ENCODE measurements at regions not wholly inside any gene's neighbourhood (a gene's known extent, or its start where the extent isn't known, plus 50 kb on each side); places are given as distances from the start of the nearest gene placed in this dataset.
"Not testable (repeated sequence)": the region's sequence is repeated elsewhere in the genome, so short reads cannot be mapped to it uniquely, and the experiment has no call there.

DNA sequence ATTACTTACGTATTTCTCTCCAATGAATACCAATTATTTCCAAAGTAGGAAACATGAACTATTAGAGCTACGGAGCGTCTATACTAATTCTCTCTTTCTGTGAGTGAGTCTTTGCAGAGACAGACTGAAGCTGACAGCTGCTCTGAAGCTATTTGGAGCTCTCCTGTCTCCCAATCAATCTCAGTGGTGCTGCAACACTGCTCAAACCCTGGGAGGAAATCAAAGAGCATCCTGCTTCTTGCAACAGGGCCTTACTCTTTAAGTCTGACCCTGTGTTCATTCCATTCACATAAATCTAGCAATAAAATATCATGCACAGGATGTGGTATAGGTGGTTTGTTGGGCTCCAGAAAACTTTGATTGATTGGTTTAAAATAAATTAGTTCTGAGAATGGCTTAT lies 685.7 kb upstream of the IGFBP3 start:
- no peak for DNase-seq
- intact Hi-C loops (cut with DNase I), result no loop called here

DNA sequence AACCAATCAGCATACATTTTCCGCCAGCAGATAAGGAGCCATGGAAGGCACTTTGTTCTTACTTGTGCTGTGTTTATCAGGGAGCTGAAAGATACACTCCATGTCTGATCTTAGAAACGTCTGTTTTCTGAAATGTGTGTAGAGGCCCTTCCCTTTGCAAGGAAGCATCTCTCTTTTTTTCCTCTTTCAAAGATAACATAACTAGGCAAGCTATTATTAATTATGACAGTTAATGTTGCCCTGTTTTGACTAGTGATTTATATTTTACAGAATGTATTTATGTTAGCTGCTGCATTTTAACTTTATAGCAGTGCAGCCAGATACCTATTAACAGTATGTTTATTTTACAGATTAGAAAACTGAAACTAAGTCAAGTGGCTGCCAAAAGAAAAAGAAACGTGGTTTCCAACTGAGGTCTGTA lies 683.2 kb upstream of the IGFBP3 start:
- intact Hi-C loops (cut with DNase I), result no loop called here
- DNase-seq, result no peak

DNA sequence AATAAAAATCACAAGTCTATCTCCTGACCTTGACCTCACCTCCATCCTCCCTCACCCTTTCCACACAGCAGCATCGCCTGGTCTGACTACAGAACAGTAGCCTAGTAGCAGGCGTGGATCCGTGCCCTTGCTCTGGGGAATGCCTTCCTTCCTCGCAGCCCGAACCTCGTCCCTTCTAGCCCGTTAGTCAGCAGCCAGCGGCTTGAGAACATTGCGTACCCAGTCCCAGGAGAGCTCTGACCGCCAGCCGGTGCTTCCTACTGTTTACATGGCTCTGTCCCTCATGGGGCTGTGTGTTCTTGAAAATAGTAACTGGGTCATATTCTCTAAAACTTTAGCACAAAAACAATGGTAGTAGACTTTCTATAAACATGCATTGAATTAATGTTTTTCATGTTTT lies 682.7 kb upstream of the IGFBP3 start:
- intact Hi-C loops (cut with DNase I), result no loop called here
- peak in 15 of 42 donors; percentile 1 to 47 (median 10) for DNase-seq

DNA sequence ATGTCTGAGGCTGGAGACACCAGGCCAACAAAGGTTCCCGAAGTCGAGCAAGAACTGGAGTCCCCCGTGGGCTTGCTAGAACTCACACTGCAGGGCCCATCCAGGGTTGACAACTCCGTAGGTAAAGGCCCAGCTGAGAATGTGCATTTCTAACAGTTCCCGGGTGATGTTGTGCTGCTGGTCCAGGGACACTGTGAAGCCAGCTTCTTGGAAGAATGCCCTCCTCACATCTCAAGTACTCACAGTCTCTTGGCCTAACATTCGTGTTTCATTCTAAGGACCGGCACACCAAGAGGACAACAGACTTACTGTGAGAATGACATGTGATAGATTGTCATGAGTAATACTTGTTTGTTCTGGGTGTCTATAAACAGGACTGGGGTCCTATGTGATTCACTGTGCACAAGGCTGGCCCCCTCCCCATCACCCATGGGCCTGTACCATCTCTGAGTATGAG lies 682.3 kb upstream of the IGFBP3 start:
- DNase-seq, result peak in 4 of 42 donors; percentile 1 to 27 (median 9)
- intact Hi-C loops (cut with DNase I), result no loop called here

DNA sequence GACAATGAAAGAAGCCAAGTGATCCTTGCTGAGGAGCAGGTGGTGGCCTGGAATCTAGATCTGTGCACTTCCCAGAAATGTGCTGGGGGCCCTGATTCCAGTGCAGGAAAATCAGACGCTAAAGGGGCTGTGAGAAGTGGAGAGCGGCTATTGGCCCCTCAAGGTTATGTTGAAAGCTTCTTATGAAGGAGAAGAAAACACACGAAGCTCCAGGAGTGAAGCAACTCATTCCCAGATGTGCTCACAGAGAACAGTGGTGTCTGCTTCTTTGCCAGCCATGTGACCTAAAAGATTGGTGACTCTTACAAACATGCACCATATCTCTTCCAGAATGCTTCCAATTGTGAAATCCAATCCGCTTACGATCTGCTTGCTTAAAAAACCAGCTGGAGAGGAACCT lies 679.3 kb upstream of the IGFBP3 start:
- intact Hi-C loops (cut with DNase I), result no loop called here
- DNase-seq, result no peak

DNA sequence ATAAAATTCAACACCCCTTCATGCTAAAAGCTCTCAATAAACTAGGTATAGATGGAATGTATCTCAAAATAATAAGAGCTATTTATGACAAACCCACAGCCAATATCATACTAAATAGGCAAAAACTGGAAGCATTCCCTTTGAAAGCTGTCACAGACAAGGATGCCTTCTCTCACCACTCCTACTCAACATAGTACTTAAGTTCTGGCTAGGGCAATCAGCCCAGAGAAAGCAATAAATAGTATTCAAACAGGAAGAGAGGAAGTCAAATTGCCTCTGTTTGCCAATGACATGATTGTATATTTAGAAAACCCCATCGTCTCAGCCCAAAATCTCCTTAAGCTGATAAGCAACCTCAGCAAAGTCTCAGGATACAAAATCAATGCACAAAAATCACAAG lies 673.8 kb upstream of the IGFBP3 start:
- DNase-seq; intact Hi-C loops (cut with DNase I): not testable (repeated sequence)

DNA sequence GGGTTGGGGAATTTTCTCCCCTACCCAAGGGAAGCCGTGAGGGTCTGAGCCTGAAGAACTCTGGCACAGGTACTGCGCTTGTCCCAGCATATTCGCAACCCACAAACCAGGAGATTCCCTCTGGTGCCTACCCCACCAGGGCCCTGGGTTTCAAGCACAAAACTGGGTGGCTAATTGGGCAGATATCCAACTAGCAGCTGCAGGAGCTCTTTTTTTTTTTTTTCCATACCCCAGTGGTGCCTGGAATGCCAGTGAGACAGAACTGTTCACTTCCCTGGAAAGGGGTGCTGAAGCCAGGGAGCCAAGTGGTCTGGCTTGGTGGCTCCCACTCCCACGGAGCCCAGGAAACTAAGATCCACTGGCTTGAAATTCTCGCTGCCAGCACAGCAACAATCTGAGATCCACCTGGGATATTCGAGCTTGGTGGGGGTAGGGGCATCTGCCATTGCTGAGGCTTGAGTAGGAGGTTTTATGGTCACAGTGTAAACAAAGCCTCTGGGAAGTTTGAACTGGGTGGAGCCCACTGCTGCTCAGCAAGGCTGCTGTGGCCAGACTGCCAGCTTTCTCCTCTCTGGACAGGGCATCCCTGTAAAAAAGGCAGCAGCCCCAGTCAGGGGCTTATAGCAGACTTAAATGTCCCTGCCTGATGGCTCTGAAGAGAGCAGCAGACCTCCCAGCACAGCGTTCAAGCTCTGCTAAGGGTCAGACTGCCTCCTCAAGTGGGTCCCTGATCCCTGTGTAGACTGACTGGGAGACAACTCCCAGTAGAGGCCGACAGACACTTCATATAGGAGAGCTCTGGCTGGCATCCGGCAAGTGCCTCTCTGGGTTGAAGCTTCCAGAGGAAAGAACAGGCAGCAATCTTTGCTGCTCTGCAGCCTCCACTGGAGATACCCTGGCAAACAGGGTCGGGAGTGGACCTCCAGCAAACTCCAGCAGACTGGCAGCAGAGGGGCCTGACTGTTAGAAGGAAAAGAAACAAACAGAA lies 670.1 kb upstream of the IGFBP3 start:
- intact Hi-C loops (cut with DNase I); DNase-seq: not testable (repeated sequence)

DNA sequence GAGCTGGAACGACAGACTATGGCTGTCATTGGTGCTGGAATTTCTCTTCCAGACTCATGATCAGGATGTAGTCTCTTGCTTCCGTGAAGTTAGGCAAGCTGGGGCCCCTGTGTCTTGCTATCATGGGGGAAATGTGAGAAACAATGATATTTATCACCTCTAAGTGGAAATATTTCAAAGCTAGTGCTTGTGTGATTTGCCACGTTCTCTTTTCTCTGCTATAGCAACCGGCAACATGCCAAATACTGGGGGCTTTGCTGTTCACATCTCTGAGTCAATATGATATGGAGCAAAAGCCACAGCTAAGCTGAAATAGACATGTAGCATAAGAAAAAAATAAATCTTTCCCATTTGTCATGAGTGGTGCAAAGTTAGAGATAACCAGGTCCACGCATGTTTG lies 668.2 kb upstream of the IGFBP3 start:
- intact Hi-C loops (cut with DNase I), result no loop called here
- DNase-seq, result no peak

DNA sequence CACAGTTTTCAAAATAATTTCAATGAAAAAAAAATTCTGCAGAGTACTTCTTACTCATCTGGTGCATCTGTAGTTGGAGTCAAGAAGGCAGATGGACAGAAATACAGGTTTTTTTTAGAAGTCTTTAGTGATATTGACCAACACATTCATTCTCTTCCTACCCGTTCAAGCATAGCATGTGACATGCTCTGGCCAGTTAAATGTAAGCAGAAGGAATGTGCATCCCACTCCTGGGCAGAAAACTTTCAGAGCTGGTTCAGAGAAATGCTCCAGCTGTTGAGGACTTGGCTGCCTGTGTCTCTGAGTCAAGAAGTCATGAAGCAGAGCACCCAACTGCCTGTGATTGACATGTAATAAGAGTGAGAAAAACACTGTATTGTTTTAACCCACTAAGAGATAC lies 665.3 kb upstream of the IGFBP3 start:
- intact Hi-C loops (cut with DNase I), result no loop called here
- no peak for DNase-seq

DNA sequence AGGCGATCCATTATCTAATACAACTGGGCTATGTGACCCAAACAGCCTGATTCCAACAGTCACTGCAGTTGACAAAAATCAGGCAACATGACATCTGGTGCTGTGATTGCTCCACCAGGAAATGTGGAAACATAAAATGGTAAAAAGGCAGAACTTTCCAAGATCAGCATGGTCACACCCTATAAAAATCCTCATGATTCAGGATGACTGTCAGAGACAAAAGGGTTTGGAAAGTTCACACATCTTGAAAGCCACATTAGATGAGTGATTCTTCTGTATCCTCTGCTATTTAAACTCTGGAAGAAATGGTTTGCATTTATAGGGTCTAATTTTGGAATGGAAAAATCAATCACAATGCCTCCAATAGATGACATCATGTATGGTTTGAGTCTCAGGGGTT lies 662.6 kb upstream of the IGFBP3 start:
- intact Hi-C loops (cut with DNase I), result no loop called here
- DNase-seq, result no peak

DNA sequence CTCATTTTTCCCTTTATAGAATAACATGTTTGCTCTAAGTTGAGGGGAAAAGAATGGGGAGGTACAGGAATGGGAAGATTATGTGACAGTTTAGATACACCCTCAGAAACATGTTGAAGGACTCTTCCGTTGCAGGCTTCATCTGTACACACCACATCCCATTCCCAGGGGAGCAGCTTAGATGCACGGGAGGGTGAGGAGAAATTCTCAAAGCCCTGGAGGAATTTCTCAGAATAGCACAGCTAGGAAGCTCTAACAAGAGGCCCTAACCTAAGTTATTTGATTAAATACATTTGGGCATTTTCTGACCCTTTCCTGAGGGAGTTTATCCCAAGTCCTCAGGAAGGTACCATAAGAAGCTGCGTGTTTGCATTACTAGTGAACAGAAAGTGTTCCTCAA lies 660.2 kb upstream of the IGFBP3 start:
- intact Hi-C loops (cut with DNase I), result no loop called here
- DNase-seq, result no peak

DNA sequence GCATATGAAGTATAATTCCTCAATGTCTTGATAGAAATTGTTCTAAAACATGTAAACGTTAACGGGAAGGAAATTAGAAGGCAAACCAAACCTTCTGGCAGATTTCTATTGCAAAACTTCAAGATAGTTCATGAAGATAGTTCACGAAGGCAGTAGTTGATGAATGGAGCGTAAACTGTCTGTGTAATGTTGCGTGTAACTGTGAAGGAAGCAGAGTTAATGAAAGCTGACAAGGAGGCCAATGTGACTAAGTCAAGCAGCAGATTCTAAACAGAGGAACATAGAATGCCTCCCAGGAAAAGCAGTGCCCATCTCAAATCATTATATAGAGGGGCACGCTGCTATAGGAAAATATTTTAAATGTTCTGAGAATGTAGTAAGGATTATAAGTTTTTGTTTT lies 659.7 kb upstream of the IGFBP3 start:
- intact Hi-C loops (cut with DNase I), result no loop called here

DNA sequence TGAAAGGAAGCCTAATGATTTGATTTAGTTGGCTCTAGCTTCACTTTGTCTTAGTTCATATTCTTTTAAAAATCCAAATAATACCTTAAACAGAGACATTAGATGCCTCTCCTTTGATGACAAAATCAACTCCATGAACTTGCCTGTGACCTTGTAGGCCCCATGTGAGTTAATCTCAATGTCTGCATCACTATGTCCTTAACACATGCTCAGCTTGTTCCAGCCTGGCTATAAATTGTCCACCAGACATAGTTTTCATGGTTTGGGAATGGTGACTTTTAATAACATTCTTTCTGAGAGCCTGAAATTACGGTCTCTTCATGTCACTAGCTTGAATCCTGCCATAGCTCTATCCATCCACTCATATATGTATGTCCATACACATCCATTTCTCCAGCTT lies 656.3 kb upstream of the IGFBP3 start:
- DNase-seq, result no peak
- intact Hi-C loops (cut with DNase I), result no loop called here

More for the DNA sequence above, 659.7 kb upstream of the IGFBP3 start:
- no peak for DNase-seq

DNA sequence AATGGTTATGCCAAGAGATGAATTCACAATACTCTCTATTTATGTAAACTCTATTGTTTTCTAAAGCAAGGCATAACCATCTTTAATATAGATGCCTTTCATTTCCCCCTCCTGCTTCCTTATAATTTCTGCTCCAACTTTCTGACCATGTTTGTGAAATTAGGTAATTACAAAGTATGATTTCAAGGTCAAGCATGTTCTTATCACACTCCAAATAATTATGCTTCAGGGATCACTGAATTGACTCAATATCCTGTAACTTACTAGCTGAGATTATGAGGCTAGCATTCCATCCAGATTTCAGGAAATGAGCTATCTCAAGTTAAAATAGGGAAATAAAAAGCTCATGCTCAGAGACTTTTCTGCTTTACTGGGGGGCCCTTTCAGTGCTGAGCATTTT lies 655.9 kb upstream of the IGFBP3 start:
- intact Hi-C loops (cut with DNase I), result no loop called here
- no peak for DNase-seq

DNA sequence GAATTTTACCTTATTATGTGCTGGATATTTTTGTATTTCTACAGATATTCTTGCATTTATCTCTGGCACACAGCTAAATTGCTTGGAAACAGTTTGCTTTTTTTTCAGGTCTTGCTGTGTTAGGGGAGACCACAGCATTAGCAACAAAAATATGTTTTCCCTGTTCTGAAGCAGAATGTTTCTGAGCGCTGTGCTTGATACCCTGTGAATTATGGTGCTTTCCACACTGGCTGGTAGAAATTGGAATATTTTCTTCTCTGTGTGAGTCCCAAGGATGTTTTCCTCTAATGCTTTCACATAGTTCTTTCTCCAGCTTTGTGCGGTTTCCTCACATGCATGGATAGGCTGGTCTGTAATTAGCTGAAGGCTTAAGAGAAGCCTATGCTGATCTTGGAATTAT lies 651.6 kb upstream of the IGFBP3 start:
- DNase-seq, result no peak
- intact Hi-C loops (cut with DNase I), result no loop called here

DNA sequence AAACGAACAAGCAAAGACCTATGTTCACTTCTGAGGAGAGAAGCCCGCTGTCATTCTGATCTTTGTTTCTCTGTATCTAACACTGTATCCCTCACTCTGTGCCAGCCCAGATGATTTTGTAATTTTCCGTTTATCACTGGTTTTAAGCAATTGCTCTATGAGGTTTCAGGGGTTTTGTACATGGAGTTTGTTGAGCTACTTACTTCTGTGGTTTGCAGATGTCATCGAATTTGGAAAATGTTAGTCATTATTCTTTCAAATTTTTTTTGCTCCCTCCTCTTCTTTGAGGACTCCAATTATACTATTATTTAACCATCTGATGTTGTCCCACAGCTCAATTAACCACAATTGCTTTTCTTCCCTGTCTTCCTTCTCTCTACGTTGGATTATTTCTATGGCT lies 650.9 kb upstream of the IGFBP3 start:
- intact Hi-C loops (cut with DNase I), result no loop called here
- DNase-seq, result no peak

DNA sequence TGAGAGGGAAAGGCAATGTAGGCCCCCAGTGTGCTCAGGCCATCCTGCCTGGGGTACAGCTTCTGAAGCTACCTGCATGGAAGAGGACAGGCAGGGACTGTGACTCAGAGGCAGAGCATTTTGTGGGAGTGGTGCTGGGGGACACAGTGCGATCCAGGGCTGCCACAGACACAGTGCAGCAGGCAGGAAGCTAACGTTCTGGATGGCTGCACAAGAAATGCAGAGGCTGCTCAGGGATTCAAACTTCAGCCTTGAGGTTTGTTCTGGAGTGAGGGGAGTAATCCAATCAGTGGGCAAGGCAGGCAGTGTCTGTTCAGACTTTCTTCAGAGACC lies 648.0 kb upstream of the IGFBP3 start:
- intact Hi-C loops (cut with DNase I), result no loop called here
- DNase-seq, result no peak

DNA sequence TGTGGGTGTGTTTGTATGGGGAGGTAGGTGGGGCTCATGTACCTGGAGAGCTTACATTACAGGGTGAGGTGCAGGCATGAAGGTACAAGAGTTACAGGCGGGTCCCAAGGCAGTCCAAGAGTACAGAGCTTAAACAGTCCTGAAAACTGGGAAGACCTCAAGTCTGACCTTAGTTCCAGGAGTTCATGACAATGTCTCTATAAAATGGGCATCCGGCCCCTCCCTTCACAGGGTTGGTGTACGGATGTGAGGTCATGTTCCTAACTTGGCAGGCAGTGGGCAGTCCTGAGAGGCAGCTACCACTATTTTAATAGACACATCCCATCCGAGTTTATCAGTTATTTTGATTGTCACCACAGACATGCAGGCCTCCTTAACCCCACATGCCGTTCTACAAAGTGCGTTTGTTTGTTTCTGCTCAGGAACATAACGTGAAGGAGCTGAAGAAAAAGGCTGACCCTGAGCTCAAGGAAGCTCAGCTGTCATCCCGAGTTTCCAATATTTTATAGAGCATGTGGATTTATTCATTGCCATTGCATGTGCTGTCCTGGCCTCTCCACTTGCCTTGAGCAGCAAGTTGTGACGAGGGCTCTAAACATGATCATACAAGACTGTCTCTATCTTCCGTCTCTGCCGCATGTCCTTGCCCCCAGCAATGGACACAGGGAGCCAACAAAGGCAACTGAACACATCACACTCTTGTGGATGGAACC lies 647.5 kb upstream of the IGFBP3 start:
- intact Hi-C loops (cut with DNase I), result no loop called here
- DNase-seq, result no peak

DNA sequence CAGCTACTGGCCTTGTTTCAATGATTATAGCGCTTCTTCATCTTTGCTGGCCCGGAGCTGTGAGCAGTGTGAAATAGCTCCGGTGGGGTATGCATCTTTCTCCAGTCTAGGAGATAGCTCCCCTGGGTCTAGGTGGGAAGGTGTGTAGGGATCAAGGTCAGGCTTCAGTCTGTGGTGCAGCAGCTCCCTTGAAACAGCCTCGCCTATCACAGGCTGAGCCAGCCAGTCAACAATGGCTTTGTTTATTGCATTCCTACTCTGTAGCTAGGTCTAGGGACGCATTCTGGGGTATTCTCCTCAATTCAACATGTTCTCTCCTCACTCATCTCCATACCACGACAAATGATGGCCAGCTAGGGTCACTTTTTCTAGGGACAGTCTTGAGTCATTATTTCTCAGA lies 646.8 kb upstream of the IGFBP3 start:
- no peak for DNase-seq
- intact Hi-C loops (cut with DNase I), result no loop called here

DNA sequence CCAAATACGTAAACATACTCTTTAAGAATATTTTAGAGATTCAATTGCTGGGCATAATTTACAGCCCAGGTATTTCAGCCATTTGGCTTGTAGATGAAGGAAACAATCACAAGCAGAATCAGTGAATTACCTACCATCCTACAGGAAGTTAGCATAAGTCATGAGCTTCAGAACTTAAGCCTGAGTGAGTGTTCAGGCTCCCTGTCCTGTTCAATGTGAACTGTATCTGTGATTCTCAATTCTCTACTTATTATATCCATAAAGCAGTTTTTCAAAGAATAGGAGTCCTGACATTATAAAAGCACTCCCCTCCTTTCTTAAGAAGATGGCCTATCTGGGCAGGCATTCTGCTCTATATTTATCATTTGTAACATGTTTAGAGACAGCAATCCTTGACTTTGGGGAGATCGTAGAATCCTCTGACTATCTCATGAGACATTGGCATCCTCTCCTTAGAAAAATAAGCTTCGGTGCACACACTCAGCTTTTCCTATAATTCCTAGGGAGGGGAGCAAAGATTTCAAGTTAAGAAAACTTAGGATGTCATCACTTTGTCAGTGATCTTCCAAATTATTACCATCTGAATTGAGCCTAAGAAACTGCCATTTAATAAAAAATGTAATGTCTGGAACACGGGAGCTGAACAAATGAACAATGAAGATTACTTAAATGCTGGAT lies 645.2 kb upstream of the IGFBP3 start:
- intact Hi-C loops (cut with DNase I), result no loop called here
- no peak for DNase-seq

Measured in head of caudate nucleus (tissue), 42 donors.